GM18868 (cell line): ENCODE measurements at regions not wholly inside any gene's neighbourhood (a gene's known extent, or its start where the extent isn't known, plus 50 kb on each side); places are given as distances from the start of the nearest gene placed in this dataset.
"Not testable (repeated sequence)": the region's sequence is repeated elsewhere in the genome, so short reads cannot be mapped to it uniquely, and the experiment has no call there.

Experiments used
- ATAC-seq: cut with Tn5 transposase; IDR thresholded peaks from one replicate; pipeline ENCODE4 v1.9.1; 2021; ENCODE audit warnings: mild to moderate bottlenecking, moderate library complexity; ENCODE audit not compliant: unreplicated experiment

GRCh38 chr4:33881176-33881575 lies 2363.1 kb downstream of the ARAP2 start:
- ATAC-seq, result no peak

GRCh38 chr4:33882246-33882990 lies 2361.9 kb downstream of the ARAP2 start:
- no peak for ATAC-seq

- no peak for ATAC-seq
These were observed 2361.2 kb downstream of the ARAP2 start for GRCh38 chr4:33883111-33883510.

DNA sequence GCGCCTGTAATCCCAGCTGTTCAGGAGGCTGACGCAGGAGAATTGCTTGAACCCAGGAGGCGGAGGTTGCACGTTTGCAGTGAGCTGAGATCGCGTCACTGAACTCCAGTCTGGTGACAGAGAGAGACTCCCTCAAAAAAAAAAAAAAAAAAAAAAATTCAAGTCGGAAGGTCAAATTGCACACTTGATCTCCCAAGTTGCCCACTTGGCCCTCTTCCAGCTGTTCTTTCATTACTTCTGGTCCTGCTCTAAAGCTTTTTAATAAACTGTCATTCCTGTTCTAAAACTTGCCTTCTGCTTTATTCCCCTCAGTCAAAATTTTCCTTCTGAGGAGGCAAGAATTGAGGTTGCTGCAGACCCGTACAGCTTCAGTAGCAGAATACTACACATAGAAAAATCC lies 2358.0 kb downstream of the ARAP2 start:
- ATAC-seq, result no peak

- no peak for ATAC-seq
These were observed 2353.5 kb downstream of the ARAP2 start for GRCh38 chr4:33890841-33891240.

GRCh38 chr4:33911959-33912358 lies 2332.4 kb downstream of the ARAP2 start:
- no peak for ATAC-seq

GRCh38 chr4:33914386-33914785 lies 2329.9 kb downstream of the ARAP2 start:
- no peak for ATAC-seq

GRCh38 chr4:33923469-33923868 lies 2320.8 kb downstream of the ARAP2 start:
- no peak for ATAC-seq

GRCh38 chr4:33924239-33924638 lies 2320.1 kb downstream of the ARAP2 start:
- no peak for ATAC-seq

GRCh38 chr4:33924811-33925210 lies 2319.5 kb downstream of the ARAP2 start:
- no peak for ATAC-seq

GRCh38 chr4:33930497-33930896 lies 2313.8 kb downstream of the ARAP2 start:
- ATAC-seq, result no peak

- ATAC-seq, result no peak
These were observed 2313.3 kb downstream of the ARAP2 start for GRCh38 chr4:33931026-33931425.

GRCh38 chr4:33940281-33940680 lies 2304.0 kb downstream of the ARAP2 start:
- ATAC-seq, result no peak

- no peak for ATAC-seq
These were observed 2302.5 kb downstream of the ARAP2 start for GRCh38 chr4:33941854-33942253.

DNA sequence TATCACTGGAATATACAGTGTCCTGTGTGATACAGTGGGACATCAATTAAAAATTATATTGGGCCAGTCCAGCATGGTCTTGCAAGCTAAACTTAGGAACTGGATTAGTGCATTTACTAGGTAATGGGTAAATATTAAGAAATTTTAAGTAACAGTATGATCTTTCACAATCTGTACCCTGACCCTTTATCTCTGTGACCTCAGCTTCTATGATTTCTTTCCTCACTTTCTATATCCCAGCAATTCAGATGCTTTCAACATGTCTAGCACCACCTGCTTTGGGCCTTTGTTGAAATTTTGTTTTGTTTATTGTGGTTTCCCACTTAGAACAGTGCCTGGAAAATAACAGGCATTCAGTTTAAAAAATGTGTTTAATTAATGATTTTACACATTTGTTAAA lies 2295.4 kb downstream of the ARAP2 start:
- no peak for ATAC-seq

GRCh38 chr4:33953848-33954247 lies 2290.5 kb downstream of the ARAP2 start:
- ATAC-seq, result not testable (repeated sequence)

DNA sequence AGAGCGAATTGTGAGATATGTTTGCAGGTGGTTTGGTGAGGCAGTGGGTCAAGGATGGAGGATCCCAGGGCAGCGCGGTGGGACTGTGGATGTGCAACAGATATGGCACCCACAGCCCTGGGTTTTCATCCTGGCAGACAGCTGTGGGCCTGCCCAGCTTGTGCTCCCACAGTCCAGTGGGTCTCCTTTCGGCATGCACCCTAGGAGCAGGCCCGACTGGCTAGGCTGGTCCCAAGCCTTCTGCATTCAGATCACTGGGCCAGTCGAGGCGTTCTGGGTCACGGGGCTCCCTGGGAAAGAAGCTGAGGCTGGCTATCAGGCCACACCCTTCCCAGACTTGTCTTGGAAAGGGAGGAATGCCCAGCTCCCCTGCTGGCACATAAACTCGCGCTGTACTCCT lies 2289.6 kb downstream of the ARAP2 start:
- no peak for ATAC-seq

DNA sequence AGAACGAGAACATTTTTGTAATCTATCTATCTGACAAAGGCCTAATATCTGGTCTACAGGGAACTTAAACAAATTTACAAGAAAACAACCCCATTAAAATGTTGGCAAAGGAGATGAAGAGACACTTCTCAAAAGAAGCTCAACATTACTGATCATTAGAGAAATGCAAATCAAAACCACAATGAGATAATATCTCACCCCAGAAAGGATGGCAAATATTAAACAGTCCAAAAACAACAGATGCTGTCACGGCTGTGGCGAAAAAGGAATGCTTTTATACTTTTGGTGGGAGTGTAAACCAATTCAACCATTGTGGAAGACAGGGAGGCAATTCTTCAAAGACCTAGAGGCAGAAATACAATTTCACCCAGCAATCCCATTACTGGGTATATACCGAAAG lies 2284.8 kb downstream of the ARAP2 start:
- no peak for ATAC-seq

GRCh38 chr4:33961761-33962160 lies 2282.6 kb downstream of the ARAP2 start:
- no peak for ATAC-seq

DNA sequence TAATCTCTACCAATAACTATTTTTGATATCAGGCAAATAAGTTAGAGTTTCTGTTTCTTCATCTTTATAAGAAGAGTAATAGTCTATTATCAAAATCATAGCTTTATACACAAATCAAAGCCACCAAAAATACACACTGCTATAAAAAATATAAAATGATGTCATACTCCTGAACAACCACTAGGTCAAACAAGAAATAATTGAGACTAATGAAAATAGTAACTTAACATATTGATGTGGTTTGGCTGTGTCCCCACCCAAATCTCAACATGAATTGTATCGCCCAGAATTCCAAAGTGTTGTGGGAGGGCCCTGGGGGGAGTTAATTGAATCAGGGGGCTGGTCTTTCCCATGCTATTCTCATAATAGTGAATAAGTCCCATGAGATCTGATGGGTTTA lies 2277.5 kb downstream of the ARAP2 start:
- ATAC-seq, result no peak

DNA sequence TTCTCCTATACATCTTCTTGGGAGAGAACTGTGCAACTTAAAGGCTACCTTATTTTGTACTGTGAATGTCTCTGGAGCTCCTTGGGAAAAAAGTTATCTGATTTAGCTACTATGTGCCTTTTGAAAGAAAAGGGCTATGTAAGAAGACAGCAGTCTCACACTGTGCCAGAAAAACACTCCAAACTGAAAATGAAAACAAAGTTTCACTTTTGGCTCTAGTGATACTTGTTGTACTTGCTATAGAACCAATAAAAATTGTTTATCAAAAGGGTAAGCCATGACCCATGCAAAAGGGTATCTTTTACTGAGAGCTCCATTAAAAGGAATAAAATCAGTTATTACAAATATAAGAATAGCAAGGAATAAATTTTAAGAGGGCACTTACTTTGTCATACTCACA lies 2270.0 kb downstream of the ARAP2 start:
- no peak for ATAC-seq

GRCh38 chr4:33975995-33976394 lies 2268.3 kb downstream of the ARAP2 start:
- ATAC-seq, result no peak

- ATAC-seq, result not testable (repeated sequence)
These were observed 2264.5 kb downstream of the ARAP2 start for GRCh38 chr4:33979781-33980180.
